Cardiac fibroblast (primary cell): ENCODE measurements at regions not wholly inside any gene's neighbourhood (a gene's known extent, or its start where the extent isn't known, plus 50 kb on each side); places are given as distances from the start of the nearest gene placed in this dataset.

Experiments
- DNase-seq, 2 donors: peaks; one replicate each; pipeline versions ENCODE4 v3.0.0 to v3.0.0-alpha.2; 2010; ENCODE audit warnings: low read depth in 2 of 2
- H3K4me3 ChIP-seq, 2 donors: replicated peaks in 1 of 2; 1 replicate in 1 of 2; 2 replicates in 1 of 2; pipeline ENCODE4 v1.5.1; 2011; ENCODE audit warnings: low read depth in 2 of 2, low read length in 2 of 2, mild to moderate bottlenecking in 2 of 2, moderate library complexity in 1 of 2
- TF ChIP-seq, protein P1 (sequence below): IDR thresholded peaks from one replicate; pipeline ENCODE4 v1.5.1; 2011; ENCODE audit warnings: low read depth, mild to moderate bottlenecking, low read length, inconsistent platforms

DNA sequence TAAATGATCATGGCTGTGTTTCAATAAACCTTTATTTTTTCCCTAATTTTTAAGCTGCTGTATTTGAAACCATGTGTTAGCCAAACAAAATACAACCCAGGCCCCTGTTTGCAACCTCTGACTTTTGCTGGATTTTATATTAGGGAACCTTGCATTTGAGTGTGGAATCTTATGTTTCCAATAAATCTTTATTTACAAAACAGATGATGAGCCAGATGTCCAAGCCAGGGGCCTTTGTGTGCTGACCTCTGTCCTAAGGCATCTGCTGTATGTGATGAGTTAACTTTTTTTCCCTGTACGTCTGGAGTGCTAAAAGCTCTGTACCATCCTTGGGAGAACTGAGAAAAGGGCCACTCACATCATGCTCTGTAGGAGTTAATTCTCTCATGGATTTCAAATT, 162.9 kb downstream of the TRIB2 start:
- H3K4me3 ChIP-seq = no peak overlapping the region
- TF ChIP-seq, protein P1, sequence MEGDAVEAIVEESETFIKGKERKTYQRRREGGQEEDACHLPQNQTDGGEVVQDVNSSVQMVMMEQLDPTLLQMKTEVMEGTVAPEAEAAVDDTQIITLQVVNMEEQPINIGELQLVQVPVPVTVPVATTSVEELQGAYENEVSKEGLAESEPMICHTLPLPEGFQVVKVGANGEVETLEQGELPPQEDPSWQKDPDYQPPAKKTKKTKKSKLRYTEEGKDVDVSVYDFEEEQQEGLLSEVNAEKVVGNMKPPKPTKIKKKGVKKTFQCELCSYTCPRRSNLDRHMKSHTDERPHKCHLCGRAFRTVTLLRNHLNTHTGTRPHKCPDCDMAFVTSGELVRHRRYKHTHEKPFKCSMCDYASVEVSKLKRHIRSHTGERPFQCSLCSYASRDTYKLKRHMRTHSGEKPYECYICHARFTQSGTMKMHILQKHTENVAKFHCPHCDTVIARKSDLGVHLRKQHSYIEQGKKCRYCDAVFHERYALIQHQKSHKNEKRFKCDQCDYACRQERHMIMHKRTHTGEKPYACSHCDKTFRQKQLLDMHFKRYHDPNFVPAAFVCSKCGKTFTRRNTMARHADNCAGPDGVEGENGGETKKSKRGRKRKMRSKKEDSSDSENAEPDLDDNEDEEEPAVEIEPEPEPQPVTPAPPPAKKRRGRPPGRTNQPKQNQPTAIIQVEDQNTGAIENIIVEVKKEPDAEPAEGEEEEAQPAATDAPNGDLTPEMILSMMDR = no peak
- DNase-seq = no peak

DNA sequence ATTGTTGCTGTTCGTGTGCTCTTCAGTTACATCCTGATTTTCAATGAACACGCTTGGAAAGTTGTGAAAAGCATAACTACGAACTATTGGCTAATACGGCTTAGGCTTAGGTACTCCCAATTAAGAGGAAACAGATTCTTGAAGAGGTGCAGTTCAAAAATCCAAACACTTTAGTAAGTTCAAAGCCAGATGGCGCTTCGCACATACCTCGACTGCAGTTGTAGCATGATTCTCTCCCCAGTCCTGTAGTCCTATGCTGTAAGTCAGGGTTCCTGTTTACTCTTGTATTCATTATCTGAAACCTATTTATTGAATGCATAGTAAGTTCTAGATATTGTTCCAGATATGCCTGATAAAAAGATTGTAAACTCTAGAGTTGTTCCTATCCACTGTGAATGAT, 165.2 kb downstream of the TRIB2 start:
- H3K4me3 ChIP-seq = no peak overlapping the region
- TF ChIP-seq, protein P1 = no peak
- no peak for DNase-seq

DNA sequence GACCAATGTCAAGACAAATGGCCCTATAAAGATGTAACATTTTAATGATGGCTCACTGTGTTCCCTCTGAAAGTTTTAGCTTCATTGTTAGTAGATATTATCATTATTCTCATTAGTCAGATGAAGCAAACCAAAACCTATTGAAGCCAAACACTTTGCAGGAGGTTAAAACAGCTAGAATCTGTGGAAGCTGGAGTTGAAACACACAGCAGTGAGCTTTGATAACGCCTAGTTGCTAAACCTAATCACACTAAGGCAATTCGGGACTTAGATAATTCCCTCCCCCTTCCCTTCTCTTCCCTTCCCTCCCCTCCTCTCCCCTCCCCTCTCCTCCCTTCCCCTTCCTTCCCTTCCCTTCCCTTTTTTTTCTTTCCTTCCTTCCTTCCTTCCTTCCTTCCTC, 165.7 kb downstream of the TRIB2 start:
- DNase-seq = no peak
- TF ChIP-seq, protein P1 = no peak
- H3K4me3 ChIP-seq = no peak overlapping the region

DNA sequence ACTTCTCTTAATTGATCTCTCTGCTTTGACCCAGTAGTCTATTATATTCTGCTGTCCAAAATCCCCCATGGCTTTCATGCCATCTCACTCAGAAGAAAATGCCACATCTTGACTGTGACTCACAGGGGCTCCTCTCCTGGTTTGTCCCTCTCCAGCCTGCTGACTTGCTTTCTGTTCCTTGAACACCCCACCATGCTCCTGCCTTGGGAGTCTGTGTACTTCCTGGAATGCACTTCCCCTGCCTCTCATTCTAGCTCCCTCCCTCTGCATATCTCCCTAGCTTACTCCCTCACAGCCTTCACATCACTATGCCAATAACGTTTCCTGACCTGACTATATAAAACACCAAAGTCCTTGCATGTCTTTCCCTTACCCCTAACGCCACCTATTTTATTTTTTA, 167.2 kb downstream of the TRIB2 start:
- no peak overlapping the region for H3K4me3 ChIP-seq
- DNase-seq = peak; percentile 36 to 61
- TF ChIP-seq, protein P1 = no peak

DNA sequence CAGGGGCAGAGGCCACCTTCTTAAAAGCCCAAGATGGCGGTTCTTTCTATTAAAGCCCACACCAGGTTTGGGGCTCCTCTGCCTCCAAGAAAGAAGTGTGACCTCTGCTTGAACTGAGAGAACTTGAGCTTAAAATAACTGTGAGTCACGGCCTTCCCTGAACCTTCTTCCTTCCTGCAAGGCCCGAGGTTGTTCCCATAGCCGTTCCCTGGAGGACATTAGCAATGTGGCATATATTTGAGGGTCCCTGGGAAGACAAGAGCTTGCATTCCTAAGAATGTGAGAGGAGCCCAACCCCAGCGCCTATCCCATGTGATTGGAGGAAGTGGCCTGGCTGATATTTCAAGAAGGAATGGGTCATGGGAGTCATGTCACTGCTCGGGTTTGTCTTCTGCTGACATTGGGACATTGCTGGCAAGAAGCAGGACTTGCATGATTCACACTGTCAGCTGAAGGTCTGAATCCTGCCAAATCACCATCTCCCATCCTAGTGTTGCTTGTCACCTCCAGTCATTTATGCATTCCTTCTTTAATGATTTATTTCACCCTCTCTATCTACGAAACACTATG, 168.1 kb downstream of the TRIB2 start:
- H3K4me3 ChIP-seq = no peak overlapping the region
- DNase-seq = peak; percentile 86 to 94
- TF ChIP-seq, protein P1 = no peak

DNA sequence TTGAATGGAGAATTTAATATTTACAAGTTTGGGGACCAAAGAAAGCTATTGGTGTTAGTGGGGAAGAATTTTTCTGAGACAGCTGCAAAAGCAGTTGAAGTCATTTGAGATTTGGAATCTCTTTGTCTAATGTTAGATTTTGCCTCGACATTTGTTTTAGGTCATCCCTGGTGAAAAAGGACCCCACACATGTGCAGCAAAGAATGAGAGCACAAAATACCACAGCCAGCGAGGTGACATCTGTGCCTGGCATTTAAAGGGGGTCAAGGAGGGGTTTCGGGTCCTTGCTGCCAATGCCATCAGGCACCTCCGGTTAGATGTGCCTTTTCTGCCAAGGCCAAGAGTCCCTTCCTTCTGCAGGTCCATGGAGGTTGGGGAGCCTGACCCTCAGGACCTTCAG, 173.3 kb downstream of the TRIB2 start:
- no peak overlapping the region for H3K4me3 ChIP-seq
- TF ChIP-seq, protein P1 = no peak
- no peak for DNase-seq

DNA sequence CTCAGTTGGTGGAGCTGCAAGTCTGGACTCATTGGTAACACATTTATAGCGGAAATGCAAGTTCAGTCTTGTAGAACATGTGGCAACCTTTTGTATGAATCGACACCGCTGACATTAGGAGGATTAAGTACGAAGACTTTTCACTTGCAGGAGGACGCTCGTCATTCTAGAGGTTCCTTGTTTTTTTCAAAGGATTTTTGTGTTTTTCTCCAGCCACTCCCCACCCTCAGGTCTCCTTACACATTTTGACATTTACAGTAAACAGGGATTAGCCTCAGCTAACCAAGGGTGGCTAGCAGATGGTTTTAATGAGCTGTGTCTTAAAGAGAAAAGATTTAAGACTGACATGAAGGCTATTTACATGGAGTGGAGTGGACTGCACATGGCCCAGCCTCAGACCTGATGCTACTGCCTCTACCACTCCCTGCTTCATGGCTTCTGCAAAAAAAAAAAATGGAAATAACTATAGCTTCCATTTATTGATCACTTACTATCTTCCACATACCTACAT, 173.8 kb downstream of the TRIB2 start:
- DNase-seq = no peak
- no peak overlapping the region for H3K4me3 ChIP-seq
- TF ChIP-seq, protein P1 = no peak
